Panc1 (cell line): ENCODE measurements at regions not wholly inside any gene's neighbourhood (a gene's known extent, or its start where the extent isn't known, plus 50 kb on each side); places are given as distances from the start of the nearest gene placed in this dataset.

Experiments used
- CTCF ChIP-seq: fragments of 450-650 bp; IDR thresholded peaks from 2 replicates; pipeline ENCODE4 v1.5.1; 2017; ENCODE audit warnings: mild to moderate bottlenecking
- POLR2AphosphoS5 ChIP-seq: IDR thresholded peaks from 2 replicates; pipeline ENCODE4 v1.6.1; 2012; ENCODE audit warnings: mild to moderate bottlenecking, low read depth, low read length, moderate library complexity

DNA sequence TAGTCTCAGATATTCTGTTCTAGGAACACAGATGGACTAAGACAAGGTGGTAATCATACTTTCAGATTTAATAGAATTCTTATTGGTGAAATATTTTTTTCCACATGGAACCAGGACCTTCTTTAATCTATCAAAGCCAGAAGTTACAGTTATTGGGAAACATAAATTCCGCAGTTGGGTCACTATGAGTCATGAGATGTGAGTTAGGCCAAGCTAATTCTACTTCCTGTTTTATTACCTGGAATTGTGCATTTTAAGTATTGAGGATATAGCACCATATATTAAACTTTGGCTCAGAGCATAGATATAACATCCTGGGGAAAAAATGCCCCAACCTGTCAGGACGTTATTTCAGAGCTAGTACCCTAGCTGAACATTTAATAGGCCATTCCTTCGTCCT is 96.4 kb upstream of the P3H2 start:
- TF ChIP-seq CTCF: no peak
- no peak for TF ChIP-seq POLR2AphosphoS5
